ENCODE measurements at regions not wholly inside any gene's neighbourhood (a gene's known extent, or its start where the extent isn't known, plus 50 kb on each side); places are given as distances from the start of the nearest gene placed in this dataset.
"Not testable (repeated sequence)": the region's sequence is repeated elsewhere in the genome, so short reads cannot be mapped to it uniquely, and the experiment has no call there.

DNA sequence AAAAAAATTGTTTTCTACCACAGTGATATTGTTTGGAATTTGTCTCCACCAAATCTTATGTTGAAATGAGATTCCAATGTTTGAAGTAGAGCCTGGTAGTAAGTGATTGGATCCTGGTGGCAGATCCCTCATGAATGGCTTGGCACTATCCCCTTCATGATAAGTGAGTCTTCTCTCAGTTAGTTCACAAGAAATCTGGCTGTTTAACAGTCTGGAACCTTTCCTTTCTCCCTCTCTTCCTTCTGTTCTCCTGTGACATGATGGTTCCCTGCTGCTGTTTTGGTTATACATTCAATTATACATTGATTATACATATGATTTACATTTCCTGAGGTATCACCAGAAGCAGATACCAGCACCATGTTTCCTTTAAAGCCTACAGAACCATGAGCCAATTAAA is 442.2 kb downstream of the SLC6A15 start:
- Mint-ChIP-seq H3K9me3 (no peaks in the 10 kb centered on the region), H3K4me3 (no peak overlapping the region), H3K27me3 (no peaks in the 10 kb centered on the region), H3K27ac (no peak overlapping the region), H3K4me1 (ENCODE audit: low read depth) (no peaks in the 10 kb centered on the region), H3K36me3 (ENCODE audit: low read depth) (no peaks in the 10 kb centered on the region)
- intact Hi-C loops (cut with micrococcal nuclease) = no loop called here
- DNase-seq (no peak), ATAC-seq (no peak)
- ChIA-PET POLR2A (no interaction called here), CTCF (no interaction called here)
- TF ChIP-seq CTCF (IDR thresholded peaks at IDR 0.05) = no peak

GRCh38 chr12:84464616-84465015 is 448.0 kb downstream of the SLC6A15 start:
- no peak for DNase-seq
- H3K27me3 Mint-ChIP-seq = no peaks in the 10 kb centered on the region
- intact Hi-C loops (cut with micrococcal nuclease) = no loop called here
- no peak overlapping the region for H3K4me3 Mint-ChIP-seq
- TF ChIP-seq CTCF (IDR thresholded peaks at IDR 0.05) = no peak
- CTCF ChIA-PET = no interaction called here
- H3K9me3 Mint-ChIP-seq = no peaks in the 10 kb centered on the region
- H3K4me1 Mint-ChIP-seq (ENCODE audit: low read depth) = no peaks in the 10 kb centered on the region
- no peak for ATAC-seq
- no peaks in the 10 kb centered on the region for H3K36me3 Mint-ChIP-seq (ENCODE audit: low read depth)
- no peak overlapping the region for H3K27ac Mint-ChIP-seq
- POLR2A ChIA-PET = no interaction called here

DNA sequence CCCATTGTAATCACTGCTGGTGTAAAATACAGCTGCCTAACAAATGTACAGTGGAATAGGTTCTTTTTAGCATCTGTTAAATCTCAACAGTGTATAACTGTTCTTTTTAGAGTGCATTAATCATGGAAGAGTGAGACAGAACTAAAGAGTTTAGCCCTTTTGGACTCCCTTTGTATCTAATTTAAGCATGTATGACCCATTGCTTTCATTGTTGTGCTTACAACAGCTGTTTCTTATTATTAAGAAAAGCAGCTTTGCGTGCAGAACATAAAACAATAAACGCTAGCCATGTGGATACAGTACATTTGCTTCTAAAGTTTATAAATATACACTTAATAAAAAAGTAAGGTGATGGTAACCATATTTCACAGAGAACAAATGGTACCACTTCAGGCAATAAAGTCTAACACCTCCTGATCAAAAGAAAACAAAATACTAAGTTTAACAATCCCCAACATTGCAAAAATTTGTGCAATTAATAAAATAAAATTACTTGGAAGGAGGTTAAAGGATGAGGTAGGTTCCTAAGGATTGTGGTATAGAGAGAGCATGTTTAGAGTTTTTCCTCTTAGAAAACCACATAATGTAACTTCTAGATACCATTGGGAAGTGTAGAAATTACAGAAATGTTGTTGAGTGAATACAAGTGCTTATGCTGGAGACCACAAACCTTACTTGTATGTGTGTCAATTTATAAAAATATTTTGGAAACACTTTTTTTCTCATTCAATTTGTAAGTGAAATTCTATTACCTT is 448.7 kb downstream of the SLC6A15 start:
- TF ChIP-seq CTCF (IDR thresholded peaks at IDR 0.05) = no peak
- intact Hi-C loops (cut with micrococcal nuclease) = no loop called here
- CTCF ChIA-PET = no interaction called here
- Mint-ChIP-seq H3K27ac (no peak overlapping the region), H3K9me3 (no peaks in the 10 kb centered on the region), H3K4me3 (no peak overlapping the region), H3K4me1 (ENCODE audit: low read depth) (no peaks in the 10 kb centered on the region), H3K36me3 (ENCODE audit: low read depth) (no peaks in the 10 kb centered on the region), H3K27me3 (no peaks in the 10 kb centered on the region)
- DNase-seq (no peak), ATAC-seq (no peak)
- POLR2A ChIA-PET = no interaction called here

- ChIA-PET CTCF (no interaction called here), POLR2A (no interaction called here)
- Mint-ChIP-seq H3K9me3 (no peaks in the 10 kb centered on the region), H3K27me3 (no peaks in the 10 kb centered on the region), H3K36me3 (ENCODE audit: low read depth) (no peaks in the 10 kb centered on the region), H3K4me1 (ENCODE audit: low read depth) (no peaks in the 10 kb centered on the region), H3K4me3 (no peak overlapping the region), H3K27ac (no peak overlapping the region)
- intact Hi-C loops (cut with micrococcal nuclease) = no loop called here
- DNase-seq = no peak
- TF ChIP-seq CTCF (IDR thresholded peaks at IDR 0.05) = no peak
- ATAC-seq = no peak
Observed at GRCh38 chr12:84455598-84455997, 457.0 kb downstream of the SLC6A15 start.

DNA sequence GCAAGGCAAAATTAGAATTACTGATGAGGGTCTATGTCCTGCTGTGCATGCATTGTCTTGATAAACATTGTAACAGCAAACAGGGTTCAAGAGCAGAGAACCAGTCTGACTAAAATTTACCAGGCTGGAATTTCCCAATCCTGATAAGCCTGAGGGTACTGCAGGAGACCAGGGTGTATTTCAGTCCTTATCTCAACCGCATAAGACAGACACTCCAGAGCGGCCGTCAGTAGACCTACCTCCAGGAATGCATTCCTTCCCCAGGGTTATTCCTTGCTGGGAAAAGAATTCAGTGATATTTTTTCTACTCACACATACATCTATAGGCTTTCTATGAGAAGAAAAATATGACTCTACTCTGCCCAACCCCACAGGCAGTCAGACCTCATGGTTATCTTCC is 466.1 kb downstream of the SLC6A15 start:
- CTCF ChIA-PET; H3K27ac Mint-ChIP-seq; H3K36me3 Mint-ChIP-seq (ENCODE audit: low read depth); H3K27me3 Mint-ChIP-seq; DNase-seq; ATAC-seq; H3K4me3 Mint-ChIP-seq; H3K9me3 Mint-ChIP-seq; H3K4me1 Mint-ChIP-seq (ENCODE audit: low read depth); POLR2A ChIA-PET; intact Hi-C loops (cut with micrococcal nuclease): not testable (repeated sequence)

- peaks cover 3% of the 10 kb centered on the region for H3K9me3 Mint-ChIP-seq
- H3K27ac Mint-ChIP-seq = no peak overlapping the region
- no peaks in the 10 kb centered on the region for H3K36me3 Mint-ChIP-seq (ENCODE audit: low read depth)
- CTCF ChIA-PET = no interaction called here
- ATAC-seq (no peak), DNase-seq (no peak)
- no peaks in the 10 kb centered on the region for H3K27me3 Mint-ChIP-seq
- intact Hi-C loops (cut with micrococcal nuclease) = no loop called here
- TF ChIP-seq CTCF (IDR thresholded peaks at IDR 0.05) = no peak
- H3K4me3 Mint-ChIP-seq = no peak overlapping the region
- H3K4me1 Mint-ChIP-seq (ENCODE audit: low read depth) = no peaks in the 10 kb centered on the region
- POLR2A ChIA-PET = no interaction called here
Observed at GRCh38 chr12:84436134-84436533, 476.5 kb downstream of the SLC6A15 start.

Data from activated CD8-positive, alpha-beta T cell treated with anti-CD3 and anti-CD28 coated beads for 36 hours (primary cell).